GM20000 (cell line): ENCODE measurements at regions not wholly inside any gene's neighbourhood (a gene's known extent, or its start where the extent isn't known, plus 50 kb on each side); places are given as distances from the start of the nearest gene placed in this dataset.

Source experiments
- DNase-seq: peaks from one replicate; pipeline ENCODE4 v3.0.0; 2012; ENCODE audit warnings: low spot score
- CTCF ChIP-seq: IDR thresholded peaks from 2 replicates; pipeline ENCODE4 v1.5.1; 2012; ENCODE audit warnings: mild to moderate bottlenecking, control low read depth; ENCODE audit errors: extremely low read depth, missing control alignments

DNA sequence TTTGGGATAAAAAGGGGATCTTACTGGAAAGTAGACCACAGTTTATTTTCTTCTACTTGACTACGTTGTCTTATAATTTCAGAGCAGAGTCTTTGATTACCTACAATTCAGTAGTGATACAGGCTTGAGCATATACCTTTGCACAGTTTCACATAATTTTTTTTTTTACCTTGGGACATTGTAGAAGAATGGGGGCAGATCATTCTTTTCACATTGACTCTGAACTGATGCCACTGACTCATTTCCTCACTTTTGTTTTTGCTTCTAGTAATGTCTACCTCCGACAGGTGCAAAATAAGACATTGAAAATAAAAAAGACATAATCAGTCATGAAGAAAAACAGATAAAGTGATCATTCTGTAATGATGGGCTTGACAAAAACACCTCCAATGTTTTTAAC, 688.3 kb upstream of the CHORDC1 start:
- TF ChIP-seq CTCF, result no peak
- DNase-seq, result no peak

DNA sequence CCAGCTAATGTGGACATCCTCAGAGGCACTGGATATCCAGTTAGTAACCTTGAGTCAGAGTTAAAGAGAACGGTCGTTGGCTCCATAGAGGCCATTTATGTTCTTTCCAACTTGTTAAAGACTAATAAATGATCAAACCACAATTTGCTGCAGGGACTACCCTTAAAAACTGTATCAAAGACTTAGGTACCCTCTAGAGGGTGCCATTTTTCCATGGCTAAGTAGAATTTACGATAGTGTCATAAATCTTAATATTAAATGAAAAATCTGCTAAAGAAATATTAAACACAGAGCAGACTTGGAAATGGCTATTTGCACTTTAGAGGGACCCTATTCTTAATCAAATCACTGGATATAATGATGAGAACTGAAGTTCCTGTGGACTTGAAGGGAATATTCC, 685.2 kb upstream of the CHORDC1 start:
- no peak for DNase-seq
- TF ChIP-seq CTCF, result no peak

GRCh38 chr11:90895850-90896249, 673.0 kb upstream of the CHORDC1 start:
- DNase-seq, result no peak
- TF ChIP-seq CTCF, result no peak

GRCh38 chr11:90890347-90890746, 667.5 kb upstream of the CHORDC1 start:
- no peak for DNase-seq
- no peak for TF ChIP-seq CTCF

GRCh38 chr11:90884181-90884580, 661.3 kb upstream of the CHORDC1 start:
- DNase-seq, result no peak
- no peak for TF ChIP-seq CTCF

GRCh38 chr11:90874986-90875385, 652.1 kb upstream of the CHORDC1 start:
- DNase-seq, result no peak
- TF ChIP-seq CTCF, result no peak

DNA sequence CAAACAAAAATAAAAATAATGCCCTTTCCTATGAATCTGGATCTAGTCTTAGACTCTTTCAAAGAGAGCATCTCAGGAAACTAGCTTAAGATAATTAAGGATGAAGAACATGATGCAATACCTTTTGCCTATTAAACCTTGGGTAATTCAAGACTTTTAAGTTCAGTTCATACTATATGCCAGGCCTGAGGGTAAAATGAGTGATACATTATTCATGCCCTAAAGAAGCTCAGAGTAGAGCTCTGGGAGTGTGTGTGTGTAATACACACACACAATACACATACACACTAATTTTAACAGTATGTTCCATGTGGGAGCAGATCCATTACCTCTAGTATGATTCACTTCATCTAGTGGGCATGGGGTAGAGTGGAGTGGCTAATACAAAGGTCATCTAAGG, 651.4 kb upstream of the CHORDC1 start:
- TF ChIP-seq CTCF, result no peak
- DNase-seq, result no peak

- DNase-seq, result no peak
- TF ChIP-seq CTCF, result no peak
Observed at GRCh38 chr11:90867416-90867815, 644.6 kb upstream of the CHORDC1 start.
